OCI-M2 (cell line): ENCODE measurements at regions not wholly inside any gene's neighbourhood (a gene's known extent, or its start where the extent isn't known, plus 50 kb on each side); places are given as distances from the start of the nearest gene placed in this dataset.
"Not testable (repeated sequence)": the region's sequence is repeated elsewhere in the genome, so short reads cannot be mapped to it uniquely, and the experiment has no call there.

ENCODE experiments used
- DNase-seq: peaks from one replicate; lab custom pipeline; 2025; ENCODE audit not compliant: unreplicated experiment; lab: John Stamatoyannopoulos, UW

GRCh38 chr18:24616653-24617052 lies 156.2 kb downstream of the HRH4 start:
- DNase-seq = no peak

- DNase-seq = not testable (repeated sequence)
Measured at GRCh38 chr18:24624421-24624820, 164.0 kb downstream of the HRH4 start.

- no peak for DNase-seq
Measured at GRCh38 chr18:24627644-24628315, 167.3 kb downstream of the HRH4 start.

GRCh38 chr18:24628326-24628725 lies 167.9 kb downstream of the HRH4 start:
- no peak for DNase-seq

- no peak for DNase-seq
Measured at GRCh38 chr18:24629921-24630320, 169.5 kb downstream of the HRH4 start.

GRCh38 chr18:24630346-24630880 lies 170.0 kb downstream of the HRH4 start:
- DNase-seq = no peak

GRCh38 chr18:24631243-24632025 lies 171.0 kb downstream of the HRH4 start:
- no peak for DNase-seq

GRCh38 chr18:24632158-24632988 lies 171.9 kb downstream of the HRH4 start:
- no peak for DNase-seq

- no peak for DNase-seq
Measured at GRCh38 chr18:24633121-24633520, 172.7 kb downstream of the HRH4 start.

- no peak for DNase-seq
Measured at GRCh38 chr18:24649571-24649970, 189.1 kb downstream of the HRH4 start.

GRCh38 chr18:24651434-24651833 lies 191.0 kb downstream of the HRH4 start:
- DNase-seq = no peak

- DNase-seq = no peak
Measured at GRCh38 chr18:24656050-24656449, 195.6 kb downstream of the HRH4 start.

- DNase-seq = no peak
Measured at GRCh38 chr18:24656551-24657443, 196.4 kb downstream of the HRH4 start.

- DNase-seq = no peak
Measured at GRCh38 chr18:24657444-24657842, 197.0 kb downstream of the HRH4 start.

GRCh38 chr18:24658302-24658701 lies 197.9 kb downstream of the HRH4 start:
- DNase-seq = no peak

GRCh38 chr18:24659827-24660720 lies 199.6 kb downstream of the HRH4 start:
- DNase-seq = no peak

- DNase-seq = no peak
Measured at GRCh38 chr18:24660956-24661355, 200.5 kb downstream of the HRH4 start.

- no peak for DNase-seq
Measured at GRCh38 chr18:24662412-24662821, 202.0 kb downstream of the HRH4 start.

- no peak for DNase-seq
Measured at GRCh38 chr18:24663026-24663425, 202.6 kb downstream of the HRH4 start.
